NCI-H226 (cell line): ENCODE measurements at regions not wholly inside any gene's neighbourhood (a gene's known extent, or its start where the extent isn't known, plus 50 kb on each side); places are given as distances from the start of the nearest gene placed in this dataset.
"Not testable (repeated sequence)": the region's sequence is repeated elsewhere in the genome, so short reads cannot be mapped to it uniquely, and the experiment has no call there.

Source experiments
- DNase-seq: peaks from one replicate; pipeline ENCODE4 v3.0.0-alpha.2; 2015

DNA sequence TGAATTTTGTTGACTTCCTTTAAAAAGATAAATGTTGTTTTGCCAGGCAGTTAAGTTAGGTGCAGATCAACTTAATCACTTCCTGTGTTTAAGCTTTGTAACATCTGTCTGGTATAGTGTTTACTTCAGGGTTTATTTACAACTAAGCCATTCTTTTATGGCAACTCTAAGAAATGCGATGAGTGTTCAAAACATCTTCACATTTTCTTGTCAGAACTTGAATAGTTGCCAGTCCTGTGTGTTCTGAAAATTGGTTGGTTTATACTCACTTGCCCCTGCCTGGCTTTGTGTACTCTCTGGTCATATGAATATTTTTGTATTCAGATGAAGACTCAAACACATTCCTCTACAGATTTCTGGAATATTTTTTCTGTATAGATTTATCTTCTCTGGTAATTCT is 327.2 kb downstream of the MDFIC start:
- DNase-seq: no peak

DNA sequence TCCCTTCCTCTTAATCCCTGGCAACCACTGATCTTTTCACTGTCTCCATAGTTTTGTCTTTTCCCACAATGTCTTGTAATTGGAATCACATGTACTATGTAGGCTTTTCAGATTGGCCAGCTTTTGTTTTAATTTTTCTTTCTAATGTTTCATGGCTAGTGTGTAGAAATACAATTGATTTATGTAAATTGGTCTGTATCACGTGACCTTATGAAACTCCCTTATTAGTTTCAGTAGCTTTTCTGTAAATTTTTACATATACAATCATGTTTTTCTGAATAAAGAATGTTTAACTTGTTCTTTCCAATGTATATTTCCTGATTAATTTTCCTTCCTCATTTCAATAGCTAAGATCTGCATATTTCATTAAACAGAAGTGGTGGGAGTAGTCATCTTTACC is 319.3 kb downstream of the MDFIC start:
- DNase-seq: no peak

GRCh38 chr7:115240242-115240641 is 318.3 kb downstream of the MDFIC start:
- DNase-seq: no peak

DNA sequence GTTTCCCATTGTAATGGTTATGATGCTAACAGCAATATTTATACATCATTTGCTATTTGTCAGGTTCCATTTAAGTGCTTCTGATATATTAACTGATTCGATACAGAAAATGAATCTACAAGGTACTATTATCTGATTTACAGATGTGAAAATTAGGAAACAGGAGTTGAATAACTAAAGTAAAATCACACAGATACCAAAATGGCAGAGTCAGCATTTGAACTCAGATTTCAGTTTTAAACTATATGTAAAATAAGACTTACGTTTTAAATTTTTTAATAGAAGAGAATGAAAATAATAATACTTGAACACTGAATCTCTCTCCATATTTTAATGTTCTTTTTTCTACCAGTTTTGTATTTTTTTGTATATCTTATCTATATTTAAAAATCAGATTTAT is 313.2 kb downstream of the MDFIC start:
- DNase-seq: no peak

DNA sequence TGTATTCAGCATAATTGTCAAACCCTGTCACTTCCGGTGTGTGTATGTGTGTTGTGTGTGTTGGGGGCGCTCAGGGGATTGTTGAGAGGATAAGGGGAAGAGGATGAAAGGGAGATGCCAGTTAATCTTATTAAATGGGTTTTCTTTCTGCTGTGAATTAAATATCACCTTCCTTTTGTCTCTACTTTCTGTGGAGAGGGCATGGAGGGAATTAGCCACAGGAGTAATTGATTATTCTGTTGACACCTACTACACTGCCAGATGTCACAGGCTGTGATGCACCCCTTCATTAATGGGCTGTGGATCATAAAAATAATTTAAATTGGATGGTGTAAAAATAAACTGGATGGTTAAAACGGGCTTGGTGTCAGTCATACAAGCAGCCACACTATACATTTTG is 311.9 kb downstream of the MDFIC start:
- DNase-seq: no peak

GRCh38 chr7:115232041-115232440 is 310.1 kb downstream of the MDFIC start:
- no peak for DNase-seq

DNA sequence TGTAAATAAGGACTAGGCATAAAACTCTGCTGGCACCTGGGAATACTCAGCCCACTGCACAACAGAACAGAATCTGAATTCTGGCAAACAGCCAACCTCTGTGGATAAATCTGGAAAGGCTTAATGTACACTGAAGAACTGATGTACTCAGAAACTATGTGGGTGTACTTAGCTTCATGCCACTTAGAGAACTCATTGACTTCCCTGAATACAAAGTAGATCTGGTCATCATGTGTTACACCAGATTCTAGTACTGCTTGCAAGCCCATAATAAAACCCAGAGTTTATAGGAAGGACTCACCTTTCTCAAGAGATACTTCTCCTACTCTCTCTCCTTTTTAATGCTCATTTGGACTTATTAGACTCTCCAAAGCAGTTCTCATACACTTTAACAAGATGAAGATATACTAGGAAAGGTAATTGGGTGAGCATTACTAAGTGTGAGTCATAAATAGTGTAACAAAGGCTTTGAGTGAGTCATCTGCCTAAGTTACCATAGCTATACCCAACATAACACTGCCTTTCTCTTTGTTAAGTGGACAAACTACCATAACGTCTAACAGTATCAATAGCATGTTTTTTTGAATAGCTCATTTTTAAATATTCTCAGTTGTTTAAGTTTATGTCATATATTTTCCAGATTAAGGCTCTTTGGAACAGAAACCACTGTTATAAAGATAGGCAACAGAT is 309.1 kb downstream of the MDFIC start:
- DNase-seq: peak; percentile 85

GRCh38 chr7:115229401-115230105 is 307.7 kb downstream of the MDFIC start:
- peak; percentile 84 for DNase-seq

GRCh38 chr7:115227473-115228235 is 305.8 kb downstream of the MDFIC start:
- no peak for DNase-seq

DNA sequence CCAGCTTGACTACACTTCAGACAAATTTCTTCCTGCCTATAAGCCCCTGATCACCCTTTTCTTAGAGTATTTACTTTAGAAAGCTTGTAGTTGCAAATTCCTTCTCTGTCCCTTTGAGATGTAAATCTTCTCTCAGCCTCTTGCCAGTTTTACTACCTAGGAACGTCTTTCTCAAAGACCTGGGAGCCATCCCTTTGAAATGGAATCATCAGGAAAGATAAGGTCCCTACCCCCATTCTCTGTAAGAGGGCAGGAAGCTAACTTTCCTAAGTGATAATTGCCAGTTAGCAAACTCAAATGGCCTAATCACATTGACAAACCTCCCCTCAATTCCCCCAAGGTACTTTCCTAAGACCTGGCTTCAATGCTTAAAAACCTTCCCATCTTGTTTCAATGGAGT is 304.5 kb downstream of the MDFIC start:
- no peak for DNase-seq

GRCh38 chr7:115224922-115225321 is 303.0 kb downstream of the MDFIC start:
- DNase-seq: no peak

DNA sequence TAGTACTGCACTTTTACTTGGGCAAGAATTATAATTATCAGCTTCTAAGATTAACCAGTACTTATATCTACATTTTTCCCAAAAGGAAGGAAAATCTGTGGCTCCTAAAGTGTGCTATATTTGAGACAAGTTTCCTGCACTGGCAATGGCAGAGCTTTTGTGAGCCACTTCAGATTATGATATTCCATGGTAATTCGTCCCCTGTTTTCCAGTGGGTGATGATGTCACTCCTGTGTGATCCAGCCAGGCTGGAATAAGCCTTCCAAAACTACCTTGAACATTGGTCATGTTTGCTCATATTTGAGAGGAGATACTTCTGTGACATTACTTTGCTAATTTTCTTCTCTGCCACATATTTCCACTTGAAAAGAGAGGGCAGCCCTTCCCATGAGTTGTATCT is 302.1 kb downstream of the MDFIC start:
- DNase-seq: no peak

- DNase-seq: no peak
Measured at GRCh38 chr7:115221456-115221855, 299.6 kb downstream of the MDFIC start.

DNA sequence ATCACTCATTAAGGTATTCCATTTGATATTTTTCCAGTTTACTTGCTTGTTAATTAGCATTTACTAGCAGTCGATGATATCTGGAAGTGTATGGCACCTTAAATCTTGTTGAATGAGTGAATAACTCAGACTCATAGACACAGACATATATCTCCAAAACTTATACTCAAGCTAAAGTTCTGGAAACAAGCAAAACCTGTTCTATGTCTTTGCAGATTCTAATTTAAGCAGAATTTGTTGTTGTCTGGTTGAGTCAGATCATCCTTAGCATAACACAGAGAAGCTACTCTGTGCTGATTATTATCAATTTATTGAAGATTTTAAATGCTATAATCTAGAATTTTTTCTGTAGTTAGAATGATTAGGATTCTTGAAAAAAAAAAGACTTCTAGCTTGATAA is 296.2 kb downstream of the MDFIC start:
- DNase-seq: no peak

GRCh38 chr7:115217373-115217772 is 295.5 kb downstream of the MDFIC start:
- DNase-seq: no peak

GRCh38 chr7:115216652-115217051 is 294.8 kb downstream of the MDFIC start:
- no peak for DNase-seq

- DNase-seq: no peak
Measured at GRCh38 chr7:115211171-115211570, 289.3 kb downstream of the MDFIC start.

DNA sequence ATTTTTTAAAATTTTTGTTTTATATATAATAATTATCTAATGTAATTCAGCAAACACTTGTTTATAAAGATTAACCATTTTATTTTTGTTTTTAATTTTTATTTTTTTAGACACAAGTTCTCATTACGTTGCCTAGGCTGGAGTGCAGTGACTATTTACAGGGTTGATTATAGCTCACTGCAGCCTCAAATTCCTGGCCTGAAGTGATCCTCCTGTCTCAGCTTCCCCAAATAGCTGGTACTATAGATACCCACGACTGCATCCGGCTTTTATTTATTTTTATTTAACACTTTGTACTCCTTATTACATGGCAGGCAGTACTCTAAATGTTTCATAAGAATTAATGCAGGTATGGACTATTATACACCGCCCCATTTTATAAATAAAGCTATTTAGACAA is 288.7 kb downstream of the MDFIC start:
- no peak for DNase-seq

DNA sequence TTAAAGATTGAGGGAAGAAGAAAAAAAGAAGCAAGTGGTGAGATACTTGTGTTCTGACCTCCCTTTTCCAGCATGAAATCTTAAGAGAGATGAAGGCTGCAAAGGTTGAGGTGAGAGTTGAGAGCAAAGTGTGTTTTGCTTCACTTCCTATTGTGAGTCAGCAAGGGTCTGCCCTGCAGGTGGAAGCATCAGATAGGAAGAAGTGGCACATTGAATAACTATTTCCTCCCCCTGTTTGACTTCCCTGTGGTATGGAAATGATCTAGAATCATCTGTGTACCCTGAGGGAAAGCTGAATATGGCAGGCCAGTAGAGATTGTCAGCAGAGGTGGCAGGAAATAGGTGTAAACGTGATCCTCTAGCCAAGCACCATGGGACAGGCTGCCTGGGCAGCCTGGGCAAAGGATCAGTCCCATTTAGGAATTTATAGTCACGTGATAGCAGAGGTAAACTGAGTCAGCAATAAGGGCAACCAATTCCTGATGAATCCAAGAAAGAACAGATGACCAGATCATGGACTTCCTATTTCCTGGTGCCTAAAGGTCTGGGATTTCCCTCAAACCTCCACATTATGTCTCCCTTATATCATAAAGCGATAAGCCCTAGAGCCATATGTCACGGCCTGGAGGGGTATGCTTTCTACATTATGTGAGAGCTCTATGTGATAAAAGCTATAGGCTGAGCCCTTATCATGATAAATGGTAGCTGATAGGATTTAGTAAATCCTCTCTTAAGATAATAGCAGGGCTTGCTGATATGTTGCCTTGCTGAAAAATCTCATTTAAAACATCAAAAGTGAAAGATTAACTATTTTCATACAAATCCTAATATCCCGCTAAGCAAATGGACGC is 287.0 kb downstream of the MDFIC start:
- DNase-seq: no peak

DNA sequence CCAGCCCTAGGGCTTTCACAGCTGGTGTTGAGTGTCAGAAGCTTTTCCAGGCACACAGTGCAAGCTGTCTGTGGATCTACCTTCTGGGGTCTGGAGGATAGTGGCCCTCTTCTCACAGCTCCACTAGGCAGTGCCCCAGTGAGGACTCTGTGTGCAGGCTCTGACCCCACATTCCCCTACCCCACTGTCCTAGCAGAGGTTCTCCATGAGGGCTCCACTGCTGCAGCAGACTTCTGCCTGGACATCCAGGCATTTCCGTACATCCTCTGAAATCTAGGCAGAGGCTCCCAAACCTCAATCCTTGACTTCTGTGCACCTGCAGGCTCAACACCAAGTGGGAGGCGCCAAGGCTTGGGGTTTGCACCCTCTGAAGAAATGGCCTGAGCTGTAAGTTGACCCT is 284.5 kb downstream of the MDFIC start:
- not testable (repeated sequence) for DNase-seq

- peak; percentile 29 for DNase-seq
Measured at GRCh38 chr7:115198143-115198542, 276.2 kb downstream of the MDFIC start.

GRCh38 chr7:115195208-115195607 is 273.3 kb downstream of the MDFIC start:
- no peak for DNase-seq

DNA sequence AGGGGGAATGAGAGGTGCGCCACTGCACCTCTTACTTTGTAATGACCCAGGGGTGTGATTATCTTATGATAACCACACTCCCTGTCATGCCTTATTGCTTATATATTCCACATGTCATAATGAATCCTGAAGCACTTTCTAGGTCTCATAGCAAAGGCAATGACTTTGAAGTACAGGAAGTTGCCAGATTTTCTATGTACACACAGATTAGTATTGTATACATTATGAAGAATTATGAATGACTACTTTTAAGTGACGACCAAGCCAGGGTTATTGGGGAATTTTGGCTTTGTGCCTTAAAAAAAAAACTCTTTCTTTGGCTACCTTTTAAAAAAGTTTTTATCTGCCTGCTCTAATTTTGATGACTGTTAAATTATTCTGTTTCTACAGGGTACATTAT is 269.6 kb downstream of the MDFIC start:
- no peak for DNase-seq
